Activated CD4-positive, alpha-beta T cell treated with anti-CD3 and anti-CD28 coated beads, Interleukin-2, amount 10 ng/mL, durations not matched to agents 7 days and 5 days (primary cell): ENCODE measurements at regions not wholly inside any gene's neighbourhood (a gene's known extent, or its start where the extent isn't known, plus 50 kb on each side); places are given as distances from the start of the nearest gene placed in this dataset.
"Not testable (repeated sequence)": the region's sequence is repeated elsewhere in the genome, so short reads cannot be mapped to it uniquely, and the experiment has no call there.

Experiments
- CTCF ChIA-PET: fragments of 350-600 bp; sonication (Branson Sonifier 250); formaldehyde crosslinking; loops from one replicate; lab custom pipeline; 2021; ENCODE audit warnings: antibody characterized with exemption; lab: Charles Lee
- POLR2A ChIA-PET: fragments of 350-600 bp; sonication (Branson Sonifier 250); formaldehyde crosslinking; loops from one replicate; lab custom pipeline; 2021; ENCODE audit warnings: antibody characterized with exemption; lab: Charles Lee
- DNase-seq: peaks from one replicate; pipeline ENCODE4 v3.0.0-alpha.2; 2020
- H3K27ac Mint-ChIP-seq: one replicate; pipeline ENCODE4 v1.8.0; 2021; ENCODE audit warnings: mild to moderate bottlenecking, moderate library complexity, mixed read lengths
- H3K27me3 Mint-ChIP-seq: one replicate; pipeline ENCODE4 v1.8.0; 2021; ENCODE audit warnings: mixed read lengths
- H3K36me3 Mint-ChIP-seq: one replicate; pipeline ENCODE4 v1.8.0; 2021; ENCODE audit warnings: low read depth, mixed read lengths
- H3K4me1 Mint-ChIP-seq: one replicate; pipeline ENCODE4 v1.8.0; 2021; ENCODE audit warnings: mixed read lengths
- H3K4me3 Mint-ChIP-seq: one replicate; pipeline ENCODE4 v1.8.0; 2021; ENCODE audit warnings: mild to moderate bottlenecking, moderate library complexity, mixed read lengths
- H3K9me3 Mint-ChIP-seq: one replicate; pipeline ENCODE4 v1.8.0; 2021; ENCODE audit warnings: mixed read lengths

DNA sequence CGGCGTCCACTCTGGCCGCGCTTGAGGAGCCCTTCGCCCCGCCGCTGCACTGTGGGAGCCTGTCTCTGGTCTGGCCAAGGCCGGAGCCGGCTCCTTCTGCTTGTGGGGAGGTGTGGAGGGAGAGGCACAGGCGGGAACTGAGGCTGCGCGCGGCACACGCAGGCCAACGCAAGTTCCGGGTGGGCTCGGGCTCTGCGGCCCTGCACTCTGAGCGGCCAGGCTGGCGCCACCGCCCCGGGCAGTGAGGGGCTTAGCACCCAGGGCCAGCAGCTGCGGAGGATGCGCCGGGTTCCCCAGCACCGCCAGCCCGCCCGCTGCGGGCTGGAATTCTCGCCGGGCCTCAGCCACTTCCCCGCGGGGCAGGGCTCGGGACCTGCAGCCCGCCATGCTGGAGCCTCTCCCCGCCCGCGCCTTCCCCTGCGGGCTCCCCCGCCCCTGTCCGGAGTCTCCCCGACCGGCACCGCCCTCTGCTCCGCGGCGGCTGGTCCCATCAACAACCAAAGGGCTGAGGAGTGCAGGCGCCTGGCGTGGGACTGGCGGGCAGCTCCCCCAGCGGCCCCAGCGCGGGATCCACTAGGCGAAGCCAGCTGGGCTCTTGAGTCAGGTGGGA lies 921.2 kb upstream of the FOXG1 start:
- Mint-ChIP-seq H3K4me3 (no peak overlapping the region), H3K36me3 (no peaks in the 10 kb centered on the region), H3K9me3 (peaks cover 17% of the 10 kb centered on the region), H3K4me1 (no peaks in the 10 kb centered on the region), H3K27ac (no peak overlapping the region), H3K27me3 (no peaks in the 10 kb centered on the region)
- no peak for DNase-seq
- ChIA-PET CTCF (no interaction called here), POLR2A (no interaction called here)

DNA sequence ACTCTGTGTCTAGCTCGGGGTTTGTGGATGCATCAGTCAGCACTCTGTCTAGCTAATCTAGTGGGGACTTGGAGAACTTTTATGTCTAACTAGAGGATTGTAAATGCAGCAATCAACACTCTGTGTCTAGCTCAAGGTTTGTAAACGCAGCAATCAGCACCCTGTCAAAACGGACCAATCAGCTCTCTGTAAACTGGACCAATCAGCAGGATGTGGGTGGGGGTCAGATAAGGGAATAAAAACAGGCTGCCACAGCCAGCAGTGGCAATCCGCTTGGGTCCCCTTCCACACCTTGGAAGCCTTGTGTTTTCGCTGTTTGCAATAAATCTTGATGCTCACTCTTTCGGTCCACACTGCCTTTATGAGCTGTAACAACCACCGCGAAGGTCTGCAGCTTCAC lies 920.7 kb upstream of the FOXG1 start:
- ChIA-PET POLR2A (no interaction called here), CTCF (no interaction called here)
- Mint-ChIP-seq H3K27me3 (no peaks in the 10 kb centered on the region), H3K27ac (no peak overlapping the region), H3K9me3 (peaks cover 17% of the 10 kb centered on the region), H3K36me3 (no peaks in the 10 kb centered on the region), H3K4me3 (no peak overlapping the region), H3K4me1 (no peaks in the 10 kb centered on the region)
- DNase-seq = no peak

DNA sequence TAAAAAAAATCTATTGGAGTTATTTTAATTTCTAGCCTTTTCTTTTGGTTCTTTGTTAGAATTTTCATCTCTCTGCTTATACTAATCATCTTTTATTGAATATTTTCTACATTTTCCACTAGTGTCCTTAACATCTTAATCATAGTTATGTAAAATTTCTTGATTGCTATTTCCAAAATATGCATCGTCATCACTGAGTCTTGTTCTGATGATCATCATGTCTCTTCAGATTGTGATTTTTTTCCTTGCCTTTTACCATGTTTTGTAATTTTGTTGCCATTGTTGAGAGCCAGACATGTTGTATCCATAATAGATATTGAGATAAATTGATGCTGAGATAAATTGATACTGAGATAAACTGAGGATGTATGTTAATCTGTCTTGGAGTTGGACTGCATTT lies 919.1 kb upstream of the FOXG1 start:
- CTCF ChIA-PET, DNase-seq, POLR2A ChIA-PET, H3K27ac Mint-ChIP-seq, H3K4me3 Mint-ChIP-seq, H3K4me1 Mint-ChIP-seq, H3K27me3 Mint-ChIP-seq, H3K36me3 Mint-ChIP-seq: not testable (repeated sequence)
- peaks cover 17% of the 10 kb centered on the region for H3K9me3 Mint-ChIP-seq

DNA sequence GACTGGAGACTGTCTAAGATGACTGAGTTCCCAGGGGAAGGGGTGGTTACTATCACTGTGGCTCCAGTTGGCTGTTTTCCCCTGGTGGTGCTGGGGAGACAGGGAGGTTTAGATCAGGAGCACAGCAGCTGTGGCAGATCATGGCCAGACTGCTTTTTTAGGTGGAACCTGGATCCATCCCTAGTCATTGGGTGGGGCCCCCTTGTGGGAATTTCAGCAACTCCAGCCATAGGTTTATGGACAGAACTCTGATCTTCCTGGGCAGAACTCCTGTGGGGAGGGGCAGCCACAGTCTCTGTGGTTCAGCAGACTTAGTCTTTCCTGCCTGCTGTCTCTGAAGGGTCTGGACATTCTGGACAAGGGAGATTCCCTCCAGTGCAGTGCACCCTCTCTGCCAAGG lies 917.4 kb upstream of the FOXG1 start:
- POLR2A ChIA-PET, H3K4me1 Mint-ChIP-seq, DNase-seq, H3K27me3 Mint-ChIP-seq, H3K4me3 Mint-ChIP-seq, H3K36me3 Mint-ChIP-seq, CTCF ChIA-PET, H3K27ac Mint-ChIP-seq: not testable (repeated sequence)
- H3K9me3 Mint-ChIP-seq = peaks cover 20% of the 10 kb centered on the region

DNA sequence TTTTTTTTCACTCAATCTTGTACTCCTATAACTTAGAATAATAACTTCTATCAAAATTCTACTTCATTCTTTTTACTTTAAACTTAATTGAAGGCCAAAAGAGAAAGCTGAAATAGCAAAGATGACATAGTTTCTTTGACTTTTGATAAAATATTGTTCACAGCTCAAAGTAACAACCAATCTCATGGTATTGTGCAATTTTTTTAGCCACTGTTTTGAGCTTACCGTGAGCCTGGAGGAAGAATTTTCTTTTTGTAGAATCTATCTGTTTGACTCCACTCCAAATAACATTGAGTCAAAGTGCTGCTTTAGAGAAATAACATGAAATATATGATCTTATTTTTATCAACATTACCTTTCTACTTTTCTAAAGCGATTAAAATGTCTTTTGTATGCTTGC lies 903.9 kb upstream of the FOXG1 start:
- Mint-ChIP-seq H3K4me3 (no peak overlapping the region), H3K27me3 (no peaks in the 10 kb centered on the region), H3K27ac (no peak overlapping the region), H3K9me3 (peaks cover 10% of the 10 kb centered on the region), H3K36me3 (no peaks in the 10 kb centered on the region), H3K4me1 (no peaks in the 10 kb centered on the region)
- ChIA-PET CTCF (no interaction called here), POLR2A (no interaction called here)
- no peak for DNase-seq

DNA sequence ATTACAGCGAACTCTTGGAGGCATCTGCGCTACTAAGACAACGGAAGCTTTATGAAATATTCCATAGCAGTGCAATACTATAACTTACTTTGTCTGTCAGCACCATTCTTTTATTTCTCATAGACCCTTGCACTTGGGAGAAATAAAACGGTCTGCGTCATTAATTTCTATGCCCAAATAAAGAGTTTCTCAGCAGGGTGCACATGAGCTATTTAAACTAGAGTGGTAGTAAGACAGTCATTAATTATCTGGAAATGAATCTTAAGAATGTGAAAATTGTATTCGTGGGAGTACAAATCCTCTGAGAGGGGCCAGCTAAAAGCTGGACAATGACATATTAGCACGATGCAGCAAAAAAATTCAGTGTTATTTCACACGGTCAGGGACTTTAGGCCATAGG lies 903.4 kb upstream of the FOXG1 start:
- no peaks in the 10 kb centered on the region for H3K27me3 Mint-ChIP-seq
- no peak overlapping the region for H3K27ac Mint-ChIP-seq
- ChIA-PET CTCF (no interaction called here), POLR2A (no interaction called here)
- no peak for DNase-seq
- peaks cover 10% of the 10 kb centered on the region for H3K9me3 Mint-ChIP-seq
- no peak overlapping the region for H3K4me3 Mint-ChIP-seq
- H3K4me1 Mint-ChIP-seq = no peaks in the 10 kb centered on the region
- no peaks in the 10 kb centered on the region for H3K36me3 Mint-ChIP-seq

DNA sequence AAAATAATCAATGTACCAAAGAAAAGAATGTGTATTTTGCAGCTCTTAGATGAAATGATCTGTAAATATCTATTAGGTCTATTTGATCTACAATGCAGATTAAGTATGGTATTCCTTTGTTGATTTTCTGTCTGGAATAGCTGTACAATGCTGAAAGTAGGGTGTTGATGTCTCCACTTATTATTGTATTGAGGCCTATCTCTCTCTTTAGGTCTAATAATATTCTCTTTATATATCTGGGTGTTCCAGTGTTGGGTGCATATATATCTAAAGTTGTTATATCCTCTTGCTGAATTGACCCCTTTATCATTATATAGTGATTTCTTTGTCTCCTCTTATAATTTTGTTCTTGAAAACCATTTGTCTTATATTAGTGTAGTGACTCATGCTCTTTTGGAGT lies 885.5 kb upstream of the FOXG1 start:
- ChIA-PET CTCF (no interaction called here), POLR2A (no interaction called here)
- DNase-seq = no peak
- no peaks in the 10 kb centered on the region for H3K27me3 Mint-ChIP-seq
- H3K4me3 Mint-ChIP-seq = no peak overlapping the region
- no peaks in the 10 kb centered on the region for H3K36me3 Mint-ChIP-seq
- no peaks in the 10 kb centered on the region for H3K4me1 Mint-ChIP-seq
- H3K27ac Mint-ChIP-seq = no peak overlapping the region
- peaks cover 20% of the 10 kb centered on the region for H3K9me3 Mint-ChIP-seq

DNA sequence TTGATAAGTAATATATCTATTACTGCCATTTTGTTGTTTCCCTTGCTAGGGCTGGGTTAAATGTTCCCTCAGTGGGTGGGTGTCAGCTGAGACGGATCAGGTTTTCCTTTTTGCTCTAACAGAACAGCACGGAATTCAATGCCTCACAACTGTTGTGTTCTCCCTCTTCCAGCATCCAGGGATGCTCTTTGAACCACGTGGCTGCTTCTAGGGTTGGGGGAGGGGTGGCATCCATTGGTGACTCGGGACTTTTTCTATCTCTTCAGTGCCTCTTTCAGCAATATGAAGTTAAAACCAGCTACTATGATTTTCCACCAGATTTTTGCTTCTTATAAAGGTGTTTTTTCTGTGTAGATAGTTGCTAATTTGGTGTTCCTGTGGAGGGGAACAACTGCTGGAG lies 884.9 kb upstream of the FOXG1 start:
- H3K27ac Mint-ChIP-seq = no peak overlapping the region

DNA sequence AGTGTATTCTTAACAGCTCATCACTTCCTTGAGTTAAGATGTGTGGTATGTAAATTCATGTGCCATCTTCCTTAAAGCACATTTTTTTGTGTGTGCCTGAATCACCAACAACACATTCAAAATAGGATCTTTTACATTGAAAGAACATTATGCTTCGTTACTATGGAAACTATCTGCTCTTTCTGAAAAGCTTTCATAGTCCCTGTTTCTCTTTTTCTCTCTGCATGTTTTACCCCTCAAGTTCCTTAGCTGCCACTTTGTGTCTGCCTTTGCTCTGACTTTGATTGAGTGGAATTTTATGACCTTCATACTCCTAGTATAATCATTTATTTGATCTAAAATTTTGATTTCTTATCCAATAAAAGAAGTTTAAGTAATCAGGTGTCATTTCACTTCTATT lies 880.3 kb upstream of the FOXG1 start:
- H3K4me3 Mint-ChIP-seq = no peak overlapping the region
- POLR2A ChIA-PET = no interaction called here
- H3K9me3 Mint-ChIP-seq = peaks cover 20% of the 10 kb centered on the region
- H3K27ac Mint-ChIP-seq = no peak overlapping the region
- H3K27me3 Mint-ChIP-seq = no peaks in the 10 kb centered on the region
- no peak for DNase-seq
- H3K4me1 Mint-ChIP-seq = no peaks in the 10 kb centered on the region
- CTCF ChIA-PET = no interaction called here
- H3K36me3 Mint-ChIP-seq = no peaks in the 10 kb centered on the region

More for the DNA sequence above, 884.9 kb upstream of the FOXG1 start:
- CTCF ChIA-PET = no interaction called here
- no peaks in the 10 kb centered on the region for H3K4me1 Mint-ChIP-seq
- POLR2A ChIA-PET = no interaction called here
- peaks cover 20% of the 10 kb centered on the region for H3K9me3 Mint-ChIP-seq
- no peaks in the 10 kb centered on the region for H3K36me3 Mint-ChIP-seq
- H3K27me3 Mint-ChIP-seq = no peaks in the 10 kb centered on the region
- H3K4me3 Mint-ChIP-seq = no peak overlapping the region
- DNase-seq = no peak

DNA sequence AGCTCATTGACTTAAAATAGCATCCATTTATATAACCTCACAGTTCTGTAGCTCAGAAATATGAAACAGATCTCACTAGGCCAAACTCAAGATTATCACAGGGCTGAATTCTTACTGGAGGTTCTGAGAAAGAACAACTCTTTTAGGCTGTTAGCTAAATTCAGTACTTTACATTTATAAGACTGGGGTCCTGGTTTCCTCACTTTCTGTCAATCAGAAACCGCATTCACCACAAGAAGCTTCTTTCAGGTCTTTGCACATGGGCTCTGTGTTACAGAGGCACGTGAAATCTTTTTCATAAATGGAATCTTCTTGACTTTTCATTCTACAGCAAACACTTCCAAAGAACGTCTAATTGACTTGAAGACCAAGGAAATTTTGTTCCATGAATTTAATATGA lies 876.3 kb upstream of the FOXG1 start:
- Mint-ChIP-seq H3K9me3 (peaks cover 18% of the 10 kb centered on the region), H3K4me1 (no peaks in the 10 kb centered on the region), H3K27ac (no peak overlapping the region), H3K4me3 (no peak overlapping the region), H3K36me3 (no peaks in the 10 kb centered on the region), H3K27me3 (no peaks in the 10 kb centered on the region)
- POLR2A ChIA-PET = no interaction called here
- no peak for DNase-seq
- CTCF ChIA-PET = no interaction called here

DNA sequence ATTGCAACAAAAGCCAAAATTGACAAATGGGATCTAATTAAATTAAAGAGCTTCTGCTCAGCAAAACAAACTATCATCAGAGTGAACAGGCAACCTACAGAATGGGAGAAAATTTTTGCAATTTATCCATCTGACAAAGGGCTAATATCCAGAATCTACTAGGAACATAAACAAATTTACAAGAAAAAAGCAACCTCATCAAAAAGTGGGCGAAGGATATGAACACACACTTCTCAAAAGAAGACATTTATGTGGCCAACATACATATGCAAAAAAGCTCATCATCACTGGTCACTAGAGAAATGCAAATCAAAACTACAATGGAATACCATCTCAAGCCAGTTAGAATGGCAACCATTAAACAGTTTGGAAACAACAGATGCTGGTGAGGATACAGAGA lies 858.1 kb upstream of the FOXG1 start:
- POLR2A ChIA-PET, H3K4me3 Mint-ChIP-seq, H3K36me3 Mint-ChIP-seq, H3K27me3 Mint-ChIP-seq, H3K4me1 Mint-ChIP-seq, H3K27ac Mint-ChIP-seq, CTCF ChIA-PET, DNase-seq: not testable (repeated sequence)
- H3K9me3 Mint-ChIP-seq = peaks cover 10% of the 10 kb centered on the region

DNA sequence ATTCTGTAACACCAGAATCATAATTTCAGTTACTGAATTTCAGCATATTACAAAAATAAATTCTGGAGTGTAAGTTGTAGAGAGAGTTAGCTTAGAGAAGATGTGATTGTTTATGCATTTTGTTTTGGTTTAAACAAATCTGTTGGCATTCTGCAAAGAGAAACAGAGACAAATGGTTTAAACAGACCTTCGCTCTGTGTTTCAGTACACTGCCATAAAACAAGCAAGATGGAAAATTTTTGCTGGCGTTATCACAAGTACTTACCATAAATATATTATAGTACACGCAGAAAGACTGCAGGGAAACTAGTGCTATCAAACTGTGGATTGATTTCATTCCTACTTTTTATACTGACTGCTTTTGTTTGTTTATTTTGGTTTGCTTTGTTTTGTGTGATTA lies 850.3 kb upstream of the FOXG1 start:
- Mint-ChIP-seq H3K4me1 (no peaks in the 10 kb centered on the region), H3K9me3 (peaks cover 10% of the 10 kb centered on the region), H3K4me3 (no peak overlapping the region), H3K36me3 (no peaks in the 10 kb centered on the region), H3K27ac (no peak overlapping the region), H3K27me3 (no peaks in the 10 kb centered on the region)
- no peak for DNase-seq
- ChIA-PET CTCF (no interaction called here), POLR2A (no interaction called here)

DNA sequence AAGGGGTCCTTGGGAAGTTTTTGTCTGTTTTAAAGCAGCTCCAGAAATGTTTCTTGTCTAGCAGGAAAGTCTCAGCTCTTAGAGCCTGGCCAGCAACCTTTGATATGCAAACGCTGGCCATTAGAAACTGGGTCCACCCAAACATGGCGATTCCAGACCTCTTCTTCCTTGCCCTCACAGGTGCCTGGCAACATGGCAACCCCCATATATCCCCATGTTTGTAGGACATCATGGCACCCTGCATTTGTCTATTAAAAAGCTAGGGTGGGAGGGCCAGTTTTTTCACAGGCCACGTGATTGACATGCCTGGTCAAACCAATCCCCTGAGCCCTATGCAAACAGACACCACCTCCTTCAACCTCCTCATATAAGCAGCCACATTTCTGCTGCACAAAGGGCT lies 848.7 kb upstream of the FOXG1 start:
- Mint-ChIP-seq H3K36me3 (no peaks in the 10 kb centered on the region), H3K4me3 (no peak overlapping the region), H3K27ac (no peak overlapping the region), H3K4me1 (no peaks in the 10 kb centered on the region), H3K9me3 (peaks cover 8% of the 10 kb centered on the region), H3K27me3 (no peaks in the 10 kb centered on the region)
- POLR2A ChIA-PET = no interaction called here
- CTCF ChIA-PET = no interaction called here
- DNase-seq = no peak

DNA sequence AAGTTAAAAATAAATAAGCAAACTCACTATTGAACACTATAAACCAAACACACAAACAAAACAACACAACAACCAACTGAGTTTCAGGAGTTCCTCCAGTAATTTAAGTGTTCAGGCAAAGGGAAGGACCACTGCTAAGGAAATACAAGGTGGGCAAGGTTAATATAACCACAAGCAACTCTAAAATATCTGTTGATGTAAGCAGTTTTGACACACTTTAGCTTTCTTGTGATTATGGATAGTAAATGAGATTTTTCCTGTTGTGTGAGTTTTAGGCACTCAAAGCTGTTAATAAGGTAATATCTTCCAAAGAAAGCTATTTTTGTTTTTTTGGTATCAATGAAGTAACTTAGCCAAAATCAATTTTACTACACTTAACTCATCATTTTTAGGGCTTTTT lies 839.1 kb upstream of the FOXG1 start:
- no peaks in the 10 kb centered on the region for H3K4me1 Mint-ChIP-seq

More for the DNA sequence above, 839.1 kb upstream of the FOXG1 start:
- CTCF ChIA-PET = no interaction called here
- no peaks in the 10 kb centered on the region for H3K27me3 Mint-ChIP-seq
- no peak for DNase-seq
- H3K4me3 Mint-ChIP-seq = no peak overlapping the region
- POLR2A ChIA-PET = no interaction called here
- H3K36me3 Mint-ChIP-seq = no peaks in the 10 kb centered on the region
- peaks cover 5% of the 10 kb centered on the region for H3K9me3 Mint-ChIP-seq
- H3K27ac Mint-ChIP-seq = no peak overlapping the region
